Mammary epithelial cell (primary cell): ENCODE measurements at regions not wholly inside any gene's neighbourhood (a gene's known extent, or its start where the extent isn't known, plus 50 kb on each side); places are given as distances from the start of the nearest gene placed in this dataset.

ENCODE experiments used
- CTCF ChIP-seq, 2 donors: IDR thresholded peaks in 1 of 2; conservative IDR thresholded peaks in 1 of 2; 2 replicates each; pipeline ENCODE4 v1.5.1; 2011 to 2012; ENCODE audit warnings: inconsistent platforms in 2 of 2, low read length in 2 of 2, mild to moderate bottlenecking in 2 of 2, control low read depth in 1 of 2, low read depth in 1 of 2; ENCODE audit not compliant: insufficient read depth in 1 of 2; ENCODE audit errors: extremely low read depth in 1 of 2
- EZH2 ChIP-seq: IDR thresholded peaks from 2 replicates; pipeline ENCODE4 v1.6.1; 2012; ENCODE audit warnings: low read length, inconsistent platforms, borderline replicate concordance

- TF ChIP-seq EZH2 (no peak), CTCF (conservative IDR thresholded peaks at IDR 0.05 in 1 of 2, IDR thresholded peaks at IDR 0.05 in 1 of 2; ENCODE audit: extremely low read depth in 1 of 2, insufficient read depth in 1 of 2, low read depth in 1 of 2, low read length in 2 of 2) (no peak)
These were observed 213.2 kb upstream of the UGT8 start for GRCh38 chr4:114385195-114385985.
